B cell (primary cell): ENCODE measurements at regions not wholly inside any gene's neighbourhood (a gene's known extent, or its start where the extent isn't known, plus 50 kb on each side); places are given as distances from the start of the nearest gene placed in this dataset.

ENCODE experiments used
- ATAC-seq: fragments of 200-7000 bp; cut with Tn5 transposase; one replicate; pipeline ENCODE4 v1.10.0; 2021; ENCODE audit warnings: low read depth, mild to moderate bottlenecking, moderate number of reproducible peaks, moderate library complexity
- CTCF ChIA-PET: fragments of 350-600 bp; sonication (Branson Sonifier 250); formaldehyde crosslinking; loops from one replicate; lab custom pipeline; 2021; ENCODE audit warnings: antibody characterized with exemption, inconsistent platforms; lab: Charles Lee
- POLR2A ChIA-PET: fragments of 350-600 bp; sonication (Branson Sonifier 250); formaldehyde crosslinking; loops from one replicate; lab custom pipeline; 2021; ENCODE audit warnings: antibody characterized with exemption; lab: Charles Lee
- DNase-seq: peaks from one replicate; pipeline ENCODE4 v3.0.0; 2013
- H2AFZ ChIP-seq: 2 replicates; pipeline ENCODE4 v1.6.1; 2012; ENCODE audit warnings: mild to moderate bottlenecking, low read depth, low read length; ENCODE audit not compliant: insufficient read depth, poor library complexity, severe bottlenecking
- H3K27ac ChIP-seq, 2 donors: 1 replicate in 1 of 2; 2 replicates in 1 of 2; pipeline ENCODE4 v1.5.1; 2012 to 2013; ENCODE audit warnings: low read length in 2 of 2, mild to moderate bottlenecking in 2 of 2, moderate library complexity in 1 of 2
- H3K27me3 ChIP-seq, 4 experiments: fragments of 200-600 bp in 1 of 4; sonication (generic) in 1 of 4; replicated peaks in 1 of 4; 1 replicate in 2 of 4; 2 replicates in 2 of 4; pipeline versions ENCODE4 v1.6.1 to v1.7.0; 2013 to 2016; ENCODE audit warnings: low read length in 3 of 4, mild to moderate bottlenecking in 2 of 4, mixed read lengths in 1 of 4, moderate library complexity in 1 of 4; ENCODE audit not compliant: insufficient read depth in 4 of 4, control insufficient read depth in 3 of 4; ENCODE audit errors: control extremely low read depth in 1 of 4
- H3K36me3 ChIP-seq, 2 experiments: replicated peaks in 1 of 2; 1 replicate in 1 of 2; 2 replicates in 1 of 2; pipeline versions ENCODE4 v1.6.1 to v1.7.1; 2013; ENCODE audit warnings: low read length in 1 of 2; ENCODE audit not compliant: insufficient read depth in 2 of 2, control insufficient read depth in 1 of 2; ENCODE audit errors: control extremely low read depth in 1 of 2, extremely low read depth in 1 of 2
- H3K4me1 ChIP-seq, 2 donors: fragments of 200-600 bp in 1 of 2; sonication (generic) in 1 of 2; 1 replicate in 1 of 2; 2 replicates in 1 of 2; pipeline versions ENCODE4 v1.5.1 to v1.6.1; 2013 to 2017; ENCODE audit warnings: low read length in 2 of 2; ENCODE audit not compliant: control insufficient read depth in 2 of 2, insufficient read depth in 2 of 2
- H3K4me2 ChIP-seq: replicated peaks from 2 replicates; pipeline ENCODE3; 2012; ENCODE audit warnings: mild to moderate bottlenecking, low read depth, low read length; ENCODE audit not compliant: poor library complexity, severe bottlenecking
- H3K4me3 ChIP-seq, 5 experiments: fragments of 200-600 bp in 1 of 5; sonication (generic) in 1 of 5; 1 replicate in 3 of 5; 2 replicates in 2 of 5; pipeline versions ENCODE4 v1.5.1 to v1.7.0; 2011 to 2016; ENCODE audit warnings: low read length in 4 of 5, mild to moderate bottlenecking in 4 of 5, low read depth in 2 of 5, control low read depth in 1 of 5, moderate library complexity in 1 of 5; ENCODE audit not compliant: insufficient read depth in 1 of 5; ENCODE audit errors: control extremely low read depth in 1 of 5, extremely low read depth in 1 of 5
- H3K79me2 ChIP-seq: fragments of 200-600 bp; sonication (generic); one replicate; pipeline ENCODE4 v1.6.0; 2016; ENCODE audit warnings: low read length; ENCODE audit not compliant: control insufficient read depth, insufficient read depth
- H3K9ac ChIP-seq: fragments of 200-600 bp; sonication (generic); 2 replicates; pipeline ENCODE4 v1.6.1; 2017; ENCODE audit warnings: mild to moderate bottlenecking, low read length, moderate library complexity
- H3K9me3 ChIP-seq, 3 donors: one replicate each; pipeline versions ENCODE4 v1.6.1 to v1.7.1; 2013; ENCODE audit warnings: low read length in 2 of 3; ENCODE audit not compliant: control insufficient read depth in 2 of 3, insufficient read depth in 1 of 3; ENCODE audit errors: control extremely low read depth in 1 of 3
- H4K20me1 ChIP-seq: 2 replicates; pipeline ENCODE4 v1.6.0; 2012; ENCODE audit warnings: mild to moderate bottlenecking, low read length; ENCODE audit not compliant: insufficient read depth, control insufficient read depth, poor library complexity, severe bottlenecking
- H3K27ac Mint-ChIP-seq: one replicate; pipeline ENCODE4 v1.8.0; 2021; ENCODE audit warnings: mixed read lengths
- H3K27me3 Mint-ChIP-seq: one replicate; pipeline ENCODE4 v1.8.0; 2021; ENCODE audit warnings: mixed read lengths
- H3K4me1 Mint-ChIP-seq: one replicate; pipeline ENCODE4 v1.8.0; 2021; ENCODE audit warnings: mixed read lengths
- H3K4me3 Mint-ChIP-seq: one replicate; pipeline ENCODE4 v1.8.0; 2021; ENCODE audit warnings: mixed read lengths
- H3K9me3 Mint-ChIP-seq: one replicate; pipeline ENCODE4 v1.8.0; 2022; ENCODE audit warnings: mixed read lengths; ENCODE audit not compliant: insufficient read depth
- CTCF ChIP-seq: fragments of 200-600 bp; IDR thresholded peaks from one replicate; pipeline ENCODE4 v1.8.0; 2022; ENCODE audit warnings: antibody characterized with exemption, mild to moderate bottlenecking
- EZH2 ChIP-seq: IDR thresholded peaks from 2 replicates; pipeline ENCODE4 v1.6.1; 2012; ENCODE audit warnings: borderline replicate concordance, low read depth, mild to moderate bottlenecking, moderate library complexity, low read length; ENCODE audit not compliant: insufficient read depth, poor library complexity, severe bottlenecking
- WGBS: methylation state at CpG from one replicate; pipeline ENCODE4 v1.1.5; 2013; ENCODE audit warnings: missing lambda C conversion rate; ENCODE audit not compliant: insufficient coverage; 5-methylcytosine and 5-hydroxymethylcytosine counted together
- intact Hi-C: fragments of 100-400 bp; cut with micrococcal nuclease; formaldehyde crosslinking; loops from one replicate; pipeline ENCODE4 v1.10.0; 2022

DNA sequence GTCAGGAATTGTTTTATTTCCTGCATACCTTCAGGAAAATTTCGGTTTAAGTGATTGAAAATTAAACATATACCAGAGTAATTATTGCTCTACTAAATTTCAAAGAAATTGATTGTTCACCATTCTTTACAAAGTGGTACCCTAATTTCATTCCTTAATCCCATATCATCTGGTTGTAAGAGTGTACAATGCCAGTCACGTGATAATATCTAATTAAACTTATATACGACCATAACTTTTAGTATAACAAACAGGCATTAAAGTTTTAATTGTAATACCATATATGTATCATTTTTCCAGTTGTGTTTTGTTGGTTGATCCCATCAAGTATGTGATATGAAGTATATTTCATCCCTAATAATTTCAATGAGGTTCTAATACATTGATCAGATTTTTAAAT lies 74.8 kb upstream of the PLSCR5 start:
- H3K9me3 Mint-ChIP-seq, result no peaks in the 10 kb centered on the region
- Histone ChIP-seq H2AFZ (no peak overlapping the region), H3K36me3 (no peaks in the 10 kb centered on the region), H3K9ac (no peak overlapping the region), H3K79me2 (no peaks in the 10 kb centered on the region), H3K27me3 (no peaks in the 10 kb centered on the region), H4K20me1 (no peaks in the 10 kb centered on the region), H3K4me2 (no peak overlapping the region), H3K27ac (no peak overlapping the region), H3K4me3 (no peak overlapping the region), H3K9me3 (no peaks in the 10 kb centered on the region), H3K4me1 (no peaks in the 10 kb centered on the region)
- TF ChIP-seq EZH2, result no peak
- no peak for TF ChIP-seq CTCF
- ChIA-PET CTCF (no interaction called here), POLR2A (no interaction called here)
- no peak overlapping the region for H3K27ac Mint-ChIP-seq
- no CpG with 5 or more reads among the region's 3 CpGs for WGBS
- DNase-seq (no peak), ATAC-seq (no peak)
- no peaks in the 10 kb centered on the region for H3K4me1 Mint-ChIP-seq
- intact Hi-C loops, result no loop called here
- H3K27me3 Mint-ChIP-seq, result no peaks in the 10 kb centered on the region
- H3K4me3 Mint-ChIP-seq, result no peak overlapping the region

GRCh38 chr3:146679191-146679590 lies 74.0 kb upstream of the PLSCR5 start:
- DNase-seq (no peak), ATAC-seq (no peak)
- Histone ChIP-seq H3K27me3 (no peaks in the 10 kb centered on the region), H4K20me1 (no peaks in the 10 kb centered on the region), H3K4me2 (no peak overlapping the region), H3K36me3 (no peaks in the 10 kb centered on the region), H3K4me3 (no peak overlapping the region), H3K9ac (no peak overlapping the region), H3K9me3 (peaks cover 0 to under 1% (median 0%) of the 10 kb centered on the region in 3 donors), H2AFZ (no peak overlapping the region), H3K4me1 (no peaks in the 10 kb centered on the region), H3K27ac (no peak overlapping the region), H3K79me2 (no peaks in the 10 kb centered on the region)
- TF ChIP-seq EZH2, result no peak
- TF ChIP-seq CTCF, result no peak
- CTCF ChIA-PET, result no interaction called here
- H3K4me1 Mint-ChIP-seq, result no peaks in the 10 kb centered on the region
- intact Hi-C loops, result no loop called here
- no peaks in the 10 kb centered on the region for H3K27me3 Mint-ChIP-seq
- H3K4me3 Mint-ChIP-seq, result no peak overlapping the region
- no peak overlapping the region for H3K27ac Mint-ChIP-seq
- WGBS, result no CpG with 5 or more reads among the region's 3 CpGs
- H3K9me3 Mint-ChIP-seq, result no peaks in the 10 kb centered on the region
- POLR2A ChIA-PET, result no interaction called here
